HG03175 (cell line): ENCODE measurements at regions not wholly inside any gene's neighbourhood (a gene's known extent, or its start where the extent isn't known, plus 50 kb on each side); places are given as distances from the start of the nearest gene placed in this dataset.
"Not testable (repeated sequence)": the region's sequence is repeated elsewhere in the genome, so short reads cannot be mapped to it uniquely, and the experiment has no call there.

ENCODE experiments used
- ATAC-seq: cut with Tn5 transposase; IDR thresholded peaks from one replicate; pipeline ENCODE4 v1.9.1; 2021; ENCODE audit warnings: mild to moderate bottlenecking, moderate library complexity; ENCODE audit not compliant: unreplicated experiment

GRCh38 chr2:129913695-129914495 lies 65.6 kb upstream of the RAB6C start:
- no peak for ATAC-seq

- no peak for ATAC-seq
These were observed 64.7 kb upstream of the RAB6C start for GRCh38 chr2:129914538-129915302.

GRCh38 chr2:129915303-129915840 lies 64.1 kb upstream of the RAB6C start:
- no peak for ATAC-seq

- ATAC-seq: no peak
These were observed 60.9 kb upstream of the RAB6C start for GRCh38 chr2:129918604-129919003.

GRCh38 chr2:129922571-129923264 lies 56.7 kb upstream of the RAB6C start:
- no peak for ATAC-seq

GRCh38 chr2:129923265-129924091 lies 56.0 kb upstream of the RAB6C start:
- no peak for ATAC-seq

GRCh38 chr2:129924115-129924514 lies 55.4 kb upstream of the RAB6C start:
- ATAC-seq: not testable (repeated sequence)

- no peak for ATAC-seq
These were observed 54.1 kb upstream of the RAB6C start for GRCh38 chr2:129925381-129925780.

- no peak for ATAC-seq
These were observed 51.8 kb upstream of the RAB6C start for GRCh38 chr2:129927696-129928095.

- ATAC-seq: no peak
These were observed 49.9 kb upstream of the RAB6C start for GRCh38 chr2:129929321-129930290.
